DMS 273 (cell line): ENCODE measurements at regions not wholly inside any gene's neighbourhood (a gene's known extent, or its start where the extent isn't known, plus 50 kb on each side); places are given as distances from the start of the nearest gene placed in this dataset.

Source experiments
- DNase-seq: peaks from one replicate; lab custom pipeline; 2025; ENCODE audit not compliant: unreplicated experiment; lab: John Stamatoyannopoulos, UW

GRCh38 chr5:93279296-93279963 lies 301.6 kb downstream of the NR2F1-AS1 start:
- no peak for DNase-seq

GRCh38 chr5:93278896-93279295 lies 302.1 kb downstream of the NR2F1-AS1 start:
- no peak for DNase-seq

GRCh38 chr5:93277051-93277450 lies 304.0 kb downstream of the NR2F1-AS1 start:
- no peak for DNase-seq

- DNase-seq = no peak
Measured at GRCh38 chr5:93275376-93275775, 305.6 kb downstream of the NR2F1-AS1 start.

- no peak for DNase-seq
Measured at GRCh38 chr5:93274291-93274690, 306.7 kb downstream of the NR2F1-AS1 start.

GRCh38 chr5:93273176-93273575 lies 307.8 kb downstream of the NR2F1-AS1 start:
- no peak for DNase-seq

GRCh38 chr5:93272108-93272507 lies 308.9 kb downstream of the NR2F1-AS1 start:
- DNase-seq = no peak

GRCh38 chr5:93267736-93268135 lies 313.3 kb downstream of the NR2F1-AS1 start:
- no peak for DNase-seq

GRCh38 chr5:93267276-93267675 lies 313.7 kb downstream of the NR2F1-AS1 start:
- DNase-seq = no peak

GRCh38 chr5:93257616-93258015 lies 323.4 kb downstream of the NR2F1-AS1 start:
- DNase-seq = no peak

- DNase-seq = no peak
Measured at GRCh38 chr5:93255796-93256195, 325.2 kb downstream of the NR2F1-AS1 start.

GRCh38 chr5:93252165-93252564 lies 328.9 kb downstream of the NR2F1-AS1 start:
- peak; percentile 9 for DNase-seq

GRCh38 chr5:93251347-93251746 lies 329.7 kb downstream of the NR2F1-AS1 start:
- DNase-seq = no peak

- DNase-seq = no peak
Measured at GRCh38 chr5:93250424-93250823, 330.6 kb downstream of the NR2F1-AS1 start.

GRCh38 chr5:93249651-93250289 lies 331.2 kb downstream of the NR2F1-AS1 start:
- no peak for DNase-seq

GRCh38 chr5:93247105-93247504 lies 333.9 kb downstream of the NR2F1-AS1 start:
- no peak for DNase-seq

GRCh38 chr5:93246090-93246855 lies 334.7 kb downstream of the NR2F1-AS1 start:
- DNase-seq = peak; percentile 51

GRCh38 chr5:93245226-93245625 lies 335.8 kb downstream of the NR2F1-AS1 start:
- DNase-seq = no peak

- DNase-seq = no peak
Measured at GRCh38 chr5:93243481-93243880, 337.5 kb downstream of the NR2F1-AS1 start.

- DNase-seq = no peak
Measured at GRCh38 chr5:93240228-93240834, 340.7 kb downstream of the NR2F1-AS1 start.

GRCh38 chr5:93236807-93237421 lies 344.1 kb downstream of the NR2F1-AS1 start:
- DNase-seq = no peak
